GM21723 (cell line): ENCODE measurements at regions not wholly inside any gene's neighbourhood (a gene's known extent, or its start where the extent isn't known, plus 50 kb on each side); places are given as distances from the start of the nearest gene placed in this dataset.

Experiments used
- ATAC-seq: cut with Tn5 transposase; IDR thresholded peaks from one replicate; pipeline ENCODE4 v1.9.1; 2021; ENCODE audit warnings: mild to moderate bottlenecking, moderate library complexity; ENCODE audit not compliant: unreplicated experiment

DNA sequence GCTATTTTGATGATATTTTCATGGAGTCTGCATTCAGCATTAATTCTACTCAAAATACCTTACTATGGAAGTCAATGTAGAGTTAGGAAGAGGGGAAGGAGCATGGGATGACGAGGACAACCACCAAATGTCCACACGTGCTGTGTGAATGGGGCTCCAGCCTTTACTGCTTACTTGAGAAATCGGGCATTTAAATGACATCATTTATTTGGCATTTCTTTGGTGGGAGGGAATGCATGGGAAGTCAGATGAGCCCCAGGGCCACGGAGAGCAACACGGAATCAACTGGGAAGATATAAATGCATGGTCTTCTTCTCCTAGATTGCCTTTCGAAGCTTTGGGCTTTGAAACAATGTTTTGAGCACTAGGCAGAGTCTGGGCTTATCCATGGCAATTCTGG lies 458.5 kb upstream of the KLF4 start:
- ATAC-seq = no peak

DNA sequence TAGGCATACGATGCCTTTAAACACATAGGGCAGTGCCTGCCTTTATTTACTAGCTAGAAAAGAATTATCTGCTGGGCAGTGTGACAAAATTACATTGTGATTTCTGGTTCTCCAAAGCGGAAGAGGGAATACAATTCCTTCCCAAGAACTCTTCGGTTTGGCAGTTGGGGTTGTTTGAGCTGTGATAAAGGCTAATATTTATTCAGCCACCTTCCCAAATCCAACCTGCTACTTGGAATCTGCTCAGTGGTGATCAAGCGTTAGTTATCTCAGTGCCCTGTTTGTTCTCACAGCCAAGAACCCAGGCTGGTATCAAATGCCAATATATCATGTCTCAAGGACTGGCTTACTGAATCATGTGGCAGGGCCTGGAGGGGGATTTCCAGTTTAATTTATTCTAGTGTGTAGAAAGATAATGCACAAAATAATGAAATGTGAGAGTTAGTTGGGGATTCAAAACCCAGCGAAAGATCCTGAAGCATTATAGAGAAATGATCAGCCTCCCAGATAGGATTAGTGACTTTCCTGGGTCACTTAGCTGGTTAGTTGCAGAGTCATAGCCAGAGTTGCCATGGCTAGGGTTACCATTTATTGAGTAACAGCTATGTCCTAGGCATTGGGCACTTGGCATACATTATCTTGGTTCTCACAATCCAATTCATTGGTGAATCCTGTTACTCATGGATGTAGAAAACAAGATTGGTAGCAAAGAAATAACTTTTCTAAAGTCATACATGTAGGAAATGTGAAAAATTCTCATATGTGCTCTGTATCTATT lies 457.0 kb upstream of the KLF4 start:
- ATAC-seq = no peak

DNA sequence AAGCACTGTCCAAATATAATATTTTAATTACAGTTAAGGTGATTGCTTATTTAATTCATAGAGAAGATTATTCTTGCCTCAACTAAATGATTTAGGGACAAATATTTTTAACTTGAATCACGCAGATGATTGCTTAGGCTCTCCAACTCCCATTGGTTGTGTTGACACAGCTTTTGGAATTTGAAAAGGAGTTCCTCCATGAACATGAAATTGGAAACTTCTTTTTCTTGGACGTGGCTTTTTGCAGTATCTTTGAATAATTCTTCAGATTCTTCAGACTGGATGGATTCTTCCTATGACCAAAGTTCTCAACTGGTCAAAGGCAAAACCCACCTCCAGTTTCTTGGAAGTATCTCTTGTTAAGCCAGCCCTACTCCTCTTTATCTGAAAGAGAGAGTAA lies 456.4 kb upstream of the KLF4 start:
- ATAC-seq = no peak

DNA sequence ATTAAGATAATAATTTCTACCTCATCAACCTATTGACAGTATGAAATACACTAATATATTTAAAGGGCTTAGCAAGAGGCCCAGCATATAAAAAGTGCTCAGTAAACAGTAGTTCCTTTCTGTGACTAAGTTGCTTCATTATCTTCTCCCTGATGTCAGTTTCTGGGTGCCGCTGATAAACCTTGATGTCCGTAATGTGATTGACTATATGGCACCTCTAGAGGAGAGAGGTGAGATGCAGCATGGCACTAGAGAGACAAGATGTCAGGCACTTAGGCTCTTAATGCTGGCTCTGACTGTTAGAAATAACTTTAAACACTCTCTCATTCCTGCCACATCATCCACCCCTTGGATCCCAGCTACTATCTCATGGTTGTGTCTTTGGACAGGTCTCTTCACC lies 455.9 kb upstream of the KLF4 start:
- no peak for ATAC-seq

DNA sequence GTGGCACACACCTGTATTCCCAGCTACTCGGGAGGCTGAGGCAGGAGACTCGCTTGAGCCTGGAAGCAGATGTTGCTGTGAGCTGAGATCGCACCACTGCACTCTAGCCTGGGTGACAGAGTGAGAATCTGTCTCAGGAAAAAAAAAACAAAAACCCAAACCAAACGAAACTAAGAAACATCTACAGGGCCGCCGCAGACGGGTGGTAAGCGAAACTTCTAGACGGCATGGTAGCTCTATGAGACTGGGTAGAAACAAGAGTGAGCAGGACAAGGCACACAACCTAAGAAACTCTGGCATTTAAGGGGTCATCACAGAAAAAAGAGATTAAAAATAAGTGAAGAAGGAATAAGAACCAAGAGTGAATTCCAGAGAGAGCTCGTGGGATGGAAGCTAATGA lies 454.8 kb upstream of the KLF4 start:
- ATAC-seq = no peak

DNA sequence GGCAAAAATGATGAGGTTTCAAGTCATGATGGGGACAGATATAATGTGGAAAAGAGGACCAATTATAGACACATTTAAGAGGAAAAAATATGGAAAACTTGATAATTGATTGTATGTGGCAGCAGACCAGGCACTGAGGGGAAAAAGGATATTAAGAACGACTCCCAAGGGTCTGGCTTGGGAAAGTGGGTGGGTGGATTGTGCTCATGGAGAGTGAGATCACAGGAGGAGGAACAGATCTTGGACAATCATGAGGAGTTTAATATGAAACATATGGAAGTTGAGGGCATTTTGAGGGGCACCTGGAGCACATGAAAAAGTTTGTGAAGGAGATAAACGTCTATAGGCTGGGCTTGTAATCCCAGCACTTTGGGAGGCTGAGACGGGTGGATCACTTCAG lies 454.3 kb upstream of the KLF4 start:
- ATAC-seq = no peak

DNA sequence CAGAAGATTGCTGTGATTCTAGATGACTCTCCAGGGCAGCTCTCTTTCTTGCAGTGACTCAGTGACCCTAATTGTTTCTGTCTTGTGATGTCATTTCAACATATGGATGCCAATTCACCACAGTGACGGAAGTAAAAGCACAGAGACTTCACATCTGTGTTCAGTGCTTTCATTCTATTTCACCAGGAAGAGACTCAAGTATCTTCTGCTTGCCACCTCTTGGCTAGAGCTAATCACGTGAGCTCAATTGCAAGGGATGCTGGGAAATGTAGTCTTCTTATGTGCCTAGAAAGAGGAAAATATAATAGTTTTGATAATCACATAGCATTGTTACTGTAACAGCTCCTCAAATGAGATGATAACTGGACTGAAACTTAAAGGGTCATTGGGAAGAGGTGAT lies 453.3 kb upstream of the KLF4 start:
- no peak for ATAC-seq

DNA sequence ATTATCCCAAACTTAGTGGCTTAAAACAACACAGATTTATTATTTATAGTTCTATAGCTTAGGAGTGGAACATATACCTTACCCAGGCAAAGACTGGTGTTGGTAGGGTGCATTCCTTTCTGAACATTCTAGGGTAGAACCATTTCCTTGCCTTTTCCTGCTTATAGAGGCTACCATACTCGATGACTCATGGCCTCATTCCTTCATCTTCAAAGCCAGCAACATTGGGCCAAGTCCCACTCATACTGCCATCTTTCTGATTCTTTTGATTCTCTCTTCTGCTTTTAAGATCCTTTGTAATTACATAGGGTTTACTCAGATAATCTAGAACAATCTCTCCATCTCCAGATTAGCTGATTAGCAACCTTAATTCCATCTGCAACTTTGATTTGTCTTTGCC lies 452.7 kb upstream of the KLF4 start:
- no peak for ATAC-seq

DNA sequence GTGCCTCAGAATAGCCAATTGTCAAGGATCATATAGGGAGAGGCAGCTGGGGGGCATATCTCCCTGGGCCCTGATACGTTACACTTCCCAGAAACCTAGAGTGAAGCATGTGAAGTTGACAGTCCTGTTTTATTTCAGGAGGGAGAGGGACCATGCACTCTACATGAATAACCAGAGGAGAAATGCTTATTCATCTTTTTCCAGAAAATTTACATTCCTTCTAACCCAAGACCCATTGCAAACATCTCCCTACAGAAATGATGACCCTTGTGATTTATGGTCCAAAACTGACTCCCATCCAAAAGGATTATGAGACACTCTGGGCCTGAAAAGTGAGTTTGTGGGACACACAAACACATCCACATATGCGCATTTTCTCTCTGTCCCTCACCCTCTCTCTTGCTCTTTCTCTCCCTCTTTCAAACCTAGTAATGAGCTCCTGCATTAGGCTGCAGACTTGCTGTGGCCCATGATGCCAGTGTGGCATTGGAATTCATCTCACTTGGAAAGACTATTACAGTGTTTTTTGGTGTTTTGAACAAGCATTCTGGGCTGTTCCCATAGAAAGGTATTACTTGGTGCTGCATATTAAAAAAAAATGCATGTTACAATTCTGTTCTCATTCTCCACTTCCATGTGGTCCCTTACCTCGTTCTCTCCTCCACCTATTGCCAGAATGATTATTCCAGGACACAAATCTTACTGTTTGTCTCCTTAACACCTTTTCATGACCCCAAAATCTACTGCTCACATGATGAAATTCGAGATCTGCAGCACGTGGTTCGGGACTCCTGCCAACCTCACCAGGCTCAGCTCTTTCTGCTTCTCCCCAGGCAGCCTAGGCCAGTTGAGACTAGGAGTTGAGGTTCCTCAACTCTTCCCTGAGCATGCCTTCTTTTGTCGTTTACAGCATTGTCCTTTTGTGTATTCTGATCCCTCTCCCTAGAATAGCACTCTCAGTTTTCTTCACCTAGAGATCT lies 451.3 kb upstream of the KLF4 start:
- no peak for ATAC-seq

DNA sequence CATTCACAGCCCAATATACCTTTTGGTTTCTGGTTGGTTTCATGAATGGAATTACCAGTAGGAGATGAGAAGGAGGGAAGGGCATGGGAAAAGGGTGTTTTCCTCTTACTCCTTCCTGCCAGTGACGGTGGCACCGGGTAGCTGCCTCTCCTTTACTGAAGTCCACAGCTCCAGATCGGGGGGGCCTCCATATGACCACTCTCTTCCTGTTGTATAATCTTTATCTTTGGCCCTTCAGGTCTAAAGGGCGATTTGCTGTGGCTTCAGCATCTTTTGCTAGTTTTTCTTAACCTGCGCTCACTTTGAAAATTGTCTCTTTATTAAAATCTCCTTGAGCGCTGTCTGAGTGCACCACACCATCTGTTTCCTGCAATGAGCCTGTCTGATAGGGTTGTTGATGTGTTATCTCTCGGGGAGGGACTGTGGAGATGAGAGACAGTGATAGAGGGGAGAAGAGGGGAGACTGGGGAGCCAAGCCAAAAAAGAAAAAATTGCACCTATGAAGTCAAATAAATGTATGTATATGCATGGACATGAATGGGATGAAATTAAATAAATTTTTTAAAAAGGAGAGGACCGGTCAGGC lies 449.3 kb upstream of the KLF4 start:
- ATAC-seq = no peak

DNA sequence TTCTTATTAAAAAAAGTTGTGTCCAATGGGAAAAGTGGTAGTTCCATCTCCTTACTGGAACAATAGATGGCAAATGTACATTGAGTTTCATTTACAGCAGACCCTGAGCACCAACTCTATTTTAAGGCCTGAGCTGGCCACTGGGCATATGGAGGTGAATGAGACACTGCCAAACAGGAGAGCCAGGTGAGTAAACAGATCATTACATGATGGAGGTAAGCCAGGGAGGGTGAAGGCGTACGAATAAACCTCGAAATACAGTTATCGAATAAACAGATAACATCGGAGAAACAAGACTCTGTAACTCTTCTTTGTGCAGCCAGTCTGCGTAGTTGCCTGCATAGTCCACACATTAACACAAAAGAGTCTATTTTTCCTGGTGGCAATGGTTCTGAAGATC lies 446.4 kb upstream of the KLF4 start:
- no peak for ATAC-seq

DNA sequence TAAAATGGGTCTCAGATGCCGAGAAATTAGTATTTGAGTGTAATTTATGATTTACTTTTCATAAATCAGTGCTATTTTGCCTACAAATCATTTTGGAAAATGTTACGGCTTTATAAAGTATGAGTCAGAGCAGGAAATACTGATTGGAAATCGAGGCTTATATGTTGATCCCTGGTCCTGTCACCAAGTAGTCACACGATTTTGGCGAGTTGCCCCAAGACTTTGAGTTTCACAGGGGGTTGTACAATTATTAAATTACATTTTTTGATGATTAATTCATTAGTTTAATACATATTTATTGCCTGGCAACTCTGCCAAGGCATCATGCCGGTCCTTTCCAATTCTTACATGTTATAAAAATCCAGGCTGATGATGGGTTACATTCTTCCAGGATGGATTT lies 443.9 kb upstream of the KLF4 start:
- no peak for ATAC-seq

DNA sequence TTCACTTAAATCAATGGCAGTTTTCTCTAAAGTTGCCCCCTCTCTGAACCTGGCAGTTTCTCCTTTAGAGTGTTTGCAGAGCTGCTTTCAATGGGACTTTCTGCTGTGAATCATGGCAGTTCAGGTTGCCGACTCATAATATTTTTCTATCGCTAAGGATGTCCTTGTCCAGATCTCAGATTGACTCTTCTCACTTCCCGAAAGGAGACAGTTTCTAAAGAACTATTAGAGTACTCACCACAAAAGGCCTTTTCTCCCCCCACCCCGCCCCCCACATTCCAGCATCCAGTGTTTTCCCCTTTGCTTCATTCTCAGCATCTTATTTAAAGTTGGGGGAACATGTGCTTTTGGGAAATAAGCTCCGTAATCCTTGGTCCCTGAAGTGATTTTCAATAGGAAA lies 443.5 kb upstream of the KLF4 start:
- no peak for ATAC-seq

DNA sequence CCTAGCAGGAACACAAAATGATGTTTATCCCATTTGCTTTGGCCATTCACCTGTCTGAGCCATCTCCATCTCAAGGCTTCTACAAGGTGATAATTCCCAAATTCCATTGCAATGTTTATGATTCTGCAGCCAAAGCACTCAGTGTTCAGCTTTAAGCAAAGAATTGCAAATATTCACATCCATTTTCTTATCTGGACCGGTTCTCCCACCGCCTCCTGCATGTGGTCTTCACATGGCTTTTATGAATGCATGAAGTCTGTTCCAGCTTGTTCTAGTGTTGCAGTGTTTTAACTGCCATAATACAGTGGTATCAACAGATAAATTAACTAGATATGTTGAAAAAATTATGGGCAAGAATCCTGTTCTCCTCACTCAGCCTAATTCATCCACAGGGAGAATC lies 443.0 kb upstream of the KLF4 start:
- no peak for ATAC-seq

DNA sequence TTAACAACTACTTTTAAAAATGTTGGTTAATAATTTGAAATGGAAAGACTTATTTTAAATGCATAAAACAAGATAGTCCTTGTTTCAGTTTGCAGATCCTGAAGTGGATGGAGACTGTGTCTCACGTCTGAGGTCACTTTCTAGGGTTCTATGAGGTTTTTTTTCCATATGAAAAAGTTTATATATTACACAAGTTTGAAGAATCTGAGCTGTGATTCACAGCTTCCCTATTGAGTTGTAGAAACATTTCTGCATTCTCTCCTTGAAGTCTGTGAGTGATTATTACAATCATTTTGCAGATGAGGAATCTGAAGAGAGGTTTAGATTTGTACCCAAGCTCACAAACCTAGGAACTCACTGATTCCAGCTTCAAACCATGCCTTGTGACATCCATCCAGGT lies 442.5 kb upstream of the KLF4 start:
- ATAC-seq = no peak

DNA sequence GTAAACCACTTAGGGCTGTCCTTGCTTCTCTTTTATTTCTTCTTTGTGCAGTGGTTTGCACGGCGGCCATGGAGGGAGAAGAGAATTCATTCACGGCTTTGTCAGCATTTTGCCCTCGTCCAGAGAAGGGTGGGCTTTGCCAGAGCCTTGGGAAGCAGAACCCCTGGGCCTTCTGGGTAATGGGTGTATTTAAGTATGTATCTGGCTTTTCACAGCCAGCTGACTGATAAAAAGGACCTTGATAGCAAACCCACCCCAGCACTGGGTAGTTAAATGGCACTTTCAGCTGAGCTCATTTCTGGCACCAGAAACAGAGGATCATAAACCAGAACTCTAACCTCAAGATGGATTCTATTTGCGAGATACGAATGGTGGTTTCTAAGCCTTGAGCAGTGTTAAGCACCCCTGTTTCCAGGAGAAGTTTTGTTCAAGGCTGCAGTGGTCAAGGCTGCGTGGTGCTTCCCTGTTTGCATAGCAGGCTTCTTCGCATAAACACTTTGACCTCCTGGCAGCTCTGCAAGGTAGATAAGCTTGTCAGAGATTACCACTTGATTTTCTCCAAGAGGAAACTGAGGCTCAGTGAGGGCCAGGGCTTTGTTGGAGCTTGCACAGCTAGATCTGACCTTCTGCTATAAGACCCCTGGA lies 441.6 kb upstream of the KLF4 start:
- ATAC-seq = no peak

DNA sequence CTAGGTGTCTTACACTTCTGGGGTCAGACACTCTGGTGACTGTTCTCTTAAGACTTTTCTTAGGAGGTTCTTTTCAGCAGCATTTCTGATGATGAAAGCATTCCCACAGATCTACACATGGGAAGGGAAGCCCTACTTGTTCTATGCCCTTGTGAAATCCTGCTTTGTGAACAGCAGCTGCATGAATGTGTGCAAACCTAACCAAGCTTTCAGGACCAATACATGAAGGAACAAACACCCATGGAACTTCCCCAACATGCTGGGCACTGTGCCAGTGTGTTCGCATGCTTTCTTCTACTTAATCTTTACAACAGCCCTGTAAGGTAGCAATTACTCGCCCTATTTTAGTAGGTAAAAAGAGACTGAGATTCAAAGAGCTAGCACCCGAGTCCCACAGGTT lies 439.9 kb upstream of the KLF4 start:
- no peak for ATAC-seq

DNA sequence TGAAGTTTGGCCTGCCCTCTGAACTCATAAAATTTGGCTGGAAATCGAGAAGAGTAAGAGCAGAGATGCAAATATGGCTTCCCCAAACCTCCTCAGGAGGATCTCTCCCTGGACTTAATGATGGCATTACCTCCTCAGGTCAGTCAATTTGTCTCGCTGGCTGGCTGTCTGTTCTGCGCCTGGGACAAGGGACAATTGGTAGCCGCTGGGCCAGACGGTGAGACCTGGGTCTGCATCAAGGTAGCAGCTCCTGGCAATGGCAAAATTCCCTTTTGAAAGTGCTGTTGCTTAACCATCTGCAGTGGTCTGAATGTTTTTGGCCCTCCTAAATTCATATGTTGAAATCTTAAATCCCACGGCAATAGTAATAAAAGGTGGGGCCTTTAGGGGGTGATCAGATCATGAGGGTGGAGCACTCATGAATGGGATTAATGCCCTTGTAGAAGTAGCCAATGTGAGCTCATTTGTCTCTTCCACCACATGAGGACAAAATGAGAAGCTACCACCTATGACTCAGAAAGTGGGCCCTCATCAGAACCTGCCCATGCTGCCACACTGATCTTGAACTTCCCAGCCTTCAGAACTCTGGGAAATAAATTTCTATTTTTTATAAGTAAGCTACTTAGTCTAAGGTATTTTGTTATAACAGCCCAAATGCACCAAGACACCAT lies 439.3 kb upstream of the KLF4 start:
- ATAC-seq = no peak

DNA sequence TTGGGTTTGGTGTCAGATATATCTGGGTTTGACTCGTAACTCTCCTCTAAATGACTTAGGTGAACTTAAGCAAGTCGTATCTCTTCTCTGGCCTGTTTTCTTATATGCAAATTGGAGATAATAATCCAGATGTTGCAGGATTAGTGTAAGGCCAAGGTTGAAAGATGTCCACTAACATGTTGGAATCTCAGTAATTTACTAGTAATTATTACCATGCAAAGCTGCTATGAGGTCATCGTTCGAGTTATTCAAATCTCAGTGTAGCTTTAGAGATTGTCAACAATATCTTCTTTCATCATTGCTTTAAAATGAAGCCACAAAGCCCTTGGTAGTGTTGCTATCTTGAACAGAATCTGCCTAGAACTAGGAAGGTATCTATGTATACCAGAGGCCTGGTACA lies 437.7 kb upstream of the KLF4 start:
- no peak for ATAC-seq

DNA sequence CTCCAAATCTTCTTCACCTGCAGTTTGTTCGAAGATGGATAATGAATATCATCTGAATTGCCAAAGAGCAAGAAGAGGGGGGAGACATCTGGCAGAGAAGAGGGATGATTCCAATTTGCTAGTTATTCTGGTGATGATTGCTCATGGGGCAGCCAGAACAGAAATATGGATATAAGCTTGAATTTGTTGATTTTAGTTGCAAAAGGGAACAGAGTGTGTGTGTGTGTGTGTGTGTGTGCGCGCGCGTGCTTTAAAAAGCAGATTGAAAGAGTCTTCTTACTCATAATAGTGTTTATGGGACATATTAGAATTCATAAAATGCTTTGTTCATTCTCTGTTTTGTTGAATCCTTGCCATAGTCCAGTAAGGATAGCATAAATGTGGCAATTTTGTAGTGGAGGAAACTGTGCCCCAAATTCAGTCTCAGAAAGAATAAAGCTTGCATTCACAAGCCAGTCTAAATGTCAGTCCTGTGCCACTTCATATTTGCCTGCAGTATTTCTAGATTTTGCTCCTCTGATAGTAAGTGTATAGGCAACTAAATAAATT lies 436.3 kb upstream of the KLF4 start:
- no peak for ATAC-seq

DNA sequence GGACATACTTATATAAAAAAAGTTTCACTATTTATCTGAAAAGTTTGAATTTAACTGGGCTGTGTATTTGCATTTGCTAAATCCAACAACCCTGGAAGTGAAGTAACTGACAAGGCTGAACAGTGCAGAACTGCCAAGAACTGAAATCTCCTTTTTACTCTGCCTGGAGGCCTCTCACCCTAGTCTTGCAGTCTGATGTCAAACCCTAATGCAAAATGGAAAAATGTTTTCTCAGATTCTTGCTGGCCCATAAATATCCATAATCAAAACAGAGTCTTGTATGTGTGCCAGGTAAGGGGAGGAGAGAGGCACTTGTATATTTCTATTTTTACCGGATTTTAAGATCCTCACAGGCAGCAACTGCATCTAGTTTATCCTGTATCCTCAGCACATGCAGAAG lies 432.7 kb upstream of the KLF4 start:
- ATAC-seq = no peak
